ENCODE measurements at regions not wholly inside any gene's neighbourhood (a gene's known extent, or its start where the extent isn't known, plus 50 kb on each side); places are given as distances from the start of the nearest gene placed in this dataset.

DNA sequence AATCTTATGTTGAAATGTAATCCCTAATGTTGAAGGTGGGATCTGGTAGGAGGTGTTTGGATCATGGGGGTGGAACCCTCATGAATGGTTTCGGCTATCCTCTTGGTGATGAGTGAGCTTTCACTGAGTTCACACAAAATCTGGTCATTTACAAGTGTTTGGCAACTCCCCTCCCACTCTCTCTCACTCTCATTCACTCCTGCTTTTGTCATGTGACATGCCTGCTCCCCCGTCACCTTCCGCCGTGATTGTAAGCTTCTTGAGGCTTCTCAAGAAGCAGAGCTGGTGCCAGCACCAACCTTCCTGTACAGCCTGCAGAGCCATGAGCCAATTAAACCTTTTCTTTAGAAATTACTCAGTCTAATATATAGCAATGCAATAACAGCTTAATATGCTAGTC is 245.4 kb downstream of the BMP4 start:
- no peak for TF ChIP-seq EZH2 (IDR thresholded peaks at IDR 0.05; ENCODE audit: low read length, missing control alignments)
- TF ChIP-seq, protein P1, sequence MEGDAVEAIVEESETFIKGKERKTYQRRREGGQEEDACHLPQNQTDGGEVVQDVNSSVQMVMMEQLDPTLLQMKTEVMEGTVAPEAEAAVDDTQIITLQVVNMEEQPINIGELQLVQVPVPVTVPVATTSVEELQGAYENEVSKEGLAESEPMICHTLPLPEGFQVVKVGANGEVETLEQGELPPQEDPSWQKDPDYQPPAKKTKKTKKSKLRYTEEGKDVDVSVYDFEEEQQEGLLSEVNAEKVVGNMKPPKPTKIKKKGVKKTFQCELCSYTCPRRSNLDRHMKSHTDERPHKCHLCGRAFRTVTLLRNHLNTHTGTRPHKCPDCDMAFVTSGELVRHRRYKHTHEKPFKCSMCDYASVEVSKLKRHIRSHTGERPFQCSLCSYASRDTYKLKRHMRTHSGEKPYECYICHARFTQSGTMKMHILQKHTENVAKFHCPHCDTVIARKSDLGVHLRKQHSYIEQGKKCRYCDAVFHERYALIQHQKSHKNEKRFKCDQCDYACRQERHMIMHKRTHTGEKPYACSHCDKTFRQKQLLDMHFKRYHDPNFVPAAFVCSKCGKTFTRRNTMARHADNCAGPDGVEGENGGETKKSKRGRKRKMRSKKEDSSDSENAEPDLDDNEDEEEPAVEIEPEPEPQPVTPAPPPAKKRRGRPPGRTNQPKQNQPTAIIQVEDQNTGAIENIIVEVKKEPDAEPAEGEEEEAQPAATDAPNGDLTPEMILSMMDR (conservative IDR thresholded peaks at IDR 0.05 in 1 of 2, IDR thresholded peaks at IDR 0.05 in 1 of 2; ENCODE audit: low read depth in 1 of 2, low read length in 2 of 2): no peak
- no peaks in the 10 kb centered on the region for H3K36me3 ChIP-seq (ENCODE audit: control insufficient read depth, insufficient read depth, low read length)
- H3K4me1 ChIP-seq (ENCODE audit: control insufficient read depth, extremely low read depth, insufficient read depth, low read length): no peaks in the 10 kb centered on the region
- H3K9ac ChIP-seq (ENCODE audit: insufficient read depth, low read length): no peak overlapping the region
- no peak overlapping the region for H3K4me2 ChIP-seq (ENCODE audit: extremely low read depth, insufficient read depth, low read length)
- H2AFZ ChIP-seq (ENCODE audit: low read length): no peak overlapping the region
- no peaks in the 10 kb centered on the region for H3K79me2 ChIP-seq (ENCODE audit: control insufficient read depth, insufficient read depth, low read length)
- no peak overlapping the region for H3K27ac ChIP-seq (ENCODE audit: insufficient read depth, low read length)
- no peaks in the 10 kb centered on the region for H3K9me3 ChIP-seq (ENCODE audit: control insufficient read depth, insufficient read depth, low read depth, low read length)
- no peaks in the 10 kb centered on the region for H3K27me3 ChIP-seq (ENCODE audit: control insufficient read depth, insufficient read depth, low read length)
- no peaks in the 10 kb centered on the region for H4K20me1 ChIP-seq (ENCODE audit: control insufficient read depth, extremely low read depth, insufficient read depth, low read length)
- H3K4me3 ChIP-seq (replicated peaks in 1 of 4; ENCODE audit: control extremely low read depth in 1 of 4, insufficient read depth in 1 of 4, low read depth in 3 of 4, low read length in 4 of 4): no peak overlapping the region
- DNase-seq (ENCODE audit: low read depth in 2 of 2): no peak

DNA sequence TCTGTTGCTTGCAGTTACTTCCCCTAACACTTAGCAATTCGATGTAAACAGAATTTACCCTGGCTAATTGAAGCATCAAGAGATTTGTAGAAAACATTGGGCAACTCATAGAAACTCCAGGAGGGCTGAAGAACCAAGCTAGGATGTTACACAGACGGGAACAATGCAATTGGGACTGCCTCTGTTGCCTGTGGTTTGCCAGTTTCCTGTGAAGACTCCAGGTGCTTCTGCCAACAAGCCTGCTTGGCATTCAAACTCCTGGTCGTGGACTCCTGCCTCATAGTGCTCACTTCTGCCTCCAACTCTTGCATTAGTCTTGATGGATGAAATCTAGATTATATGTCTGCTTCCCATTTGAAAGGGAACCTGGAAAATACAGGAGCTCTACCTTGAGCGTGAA is 246.0 kb downstream of the BMP4 start:
- no peaks in the 10 kb centered on the region for H3K36me3 ChIP-seq (ENCODE audit: control insufficient read depth, insufficient read depth, low read length)
- no peak overlapping the region for H3K9ac ChIP-seq (ENCODE audit: insufficient read depth, low read length)
- H3K4me1 ChIP-seq (ENCODE audit: control insufficient read depth, extremely low read depth, insufficient read depth, low read length): no peaks in the 10 kb centered on the region
- H3K79me2 ChIP-seq (ENCODE audit: control insufficient read depth, insufficient read depth, low read length): no peaks in the 10 kb centered on the region
- DNase-seq (ENCODE audit: low read depth in 2 of 2): no peak
- no peaks in the 10 kb centered on the region for H3K9me3 ChIP-seq (ENCODE audit: control insufficient read depth, insufficient read depth, low read depth, low read length)
- no peak overlapping the region for H2AFZ ChIP-seq (ENCODE audit: low read length)
- H4K20me1 ChIP-seq (ENCODE audit: control insufficient read depth, extremely low read depth, insufficient read depth, low read length): no peaks in the 10 kb centered on the region
- no peak overlapping the region for H3K27ac ChIP-seq (ENCODE audit: insufficient read depth, low read length)
- no peak overlapping the region for H3K4me2 ChIP-seq (ENCODE audit: extremely low read depth, insufficient read depth, low read length)
- H3K4me3 ChIP-seq (replicated peaks in 1 of 4; ENCODE audit: control extremely low read depth in 1 of 4, insufficient read depth in 1 of 4, low read depth in 3 of 4, low read length in 4 of 4): no peak overlapping the region
- TF ChIP-seq, protein P1 (conservative IDR thresholded peaks at IDR 0.05 in 1 of 2, IDR thresholded peaks at IDR 0.05 in 1 of 2; ENCODE audit: low read depth in 1 of 2, low read length in 2 of 2): no peak
- no peak for TF ChIP-seq EZH2 (IDR thresholded peaks at IDR 0.05; ENCODE audit: low read length, missing control alignments)
- H3K27me3 ChIP-seq (ENCODE audit: control insufficient read depth, insufficient read depth, low read length): no peaks in the 10 kb centered on the region

DNA sequence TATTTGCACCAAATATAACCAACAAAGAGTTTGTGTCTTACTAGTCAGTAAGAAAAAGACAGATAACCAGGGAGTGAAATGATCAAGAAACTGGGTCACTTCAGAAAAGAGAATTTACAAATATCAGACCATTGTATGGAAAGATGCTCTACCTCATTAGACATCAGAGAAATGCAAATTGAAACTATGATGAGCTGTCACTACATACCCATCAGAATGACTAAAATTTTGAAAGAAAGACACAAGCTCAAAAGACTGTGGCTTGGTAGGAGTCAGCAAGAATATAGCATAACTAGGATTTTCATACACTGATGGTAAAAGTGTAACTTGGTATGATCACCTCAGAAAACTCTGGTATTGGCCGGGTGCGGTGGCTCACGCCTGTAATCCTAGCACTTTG is 247.2 kb downstream of the BMP4 start:
- Histone ChIP-seq H3K27ac (ENCODE audit: insufficient read depth, low read length) (no peak overlapping the region), H3K4me2 (ENCODE audit: extremely low read depth, insufficient read depth, low read length) (no peak overlapping the region), H2AFZ (ENCODE audit: low read length) (no peak overlapping the region), H4K20me1 (ENCODE audit: control insufficient read depth, extremely low read depth, insufficient read depth, low read length) (no peaks in the 10 kb centered on the region), H3K9ac (ENCODE audit: insufficient read depth, low read length) (no peak overlapping the region), H3K4me1 (ENCODE audit: control insufficient read depth, extremely low read depth, insufficient read depth, low read length) (no peaks in the 10 kb centered on the region), H3K9me3 (ENCODE audit: control insufficient read depth, insufficient read depth, low read depth, low read length) (no peaks in the 10 kb centered on the region), H3K79me2 (ENCODE audit: control insufficient read depth, insufficient read depth, low read length) (no peaks in the 10 kb centered on the region), H3K4me3 (replicated peaks in 1 of 4; ENCODE audit: control extremely low read depth in 1 of 4, insufficient read depth in 1 of 4, low read depth in 3 of 4, low read length in 4 of 4) (no peak overlapping the region), H3K36me3 (ENCODE audit: control insufficient read depth, insufficient read depth, low read length) (no peaks in the 10 kb centered on the region), H3K27me3 (ENCODE audit: control insufficient read depth, insufficient read depth, low read length) (no peaks in the 10 kb centered on the region)
- DNase-seq (ENCODE audit: low read depth in 2 of 2): no peak
- no peak for TF ChIP-seq EZH2 (IDR thresholded peaks at IDR 0.05; ENCODE audit: low read length, missing control alignments)
- TF ChIP-seq, protein P1 (conservative IDR thresholded peaks at IDR 0.05 in 1 of 2, IDR thresholded peaks at IDR 0.05 in 1 of 2; ENCODE audit: low read depth in 1 of 2, low read length in 2 of 2): no peak

Data from fibroblast of lung (primary cell).